GM23248 (cell line): ENCODE measurements at regions not wholly inside any gene's neighbourhood (a gene's known extent, or its start where the extent isn't known, plus 50 kb on each side); places are given as distances from the start of the nearest gene placed in this dataset.

Source experiments
- EZH2 ChIP-seq: fragments of 200-600 bp; sonication (generic); IDR thresholded peaks from 2 replicates; pipeline ENCODE4 v1.6.1; 2018; ENCODE audit warnings: antibody characterized with exemption, mild to moderate bottlenecking; ENCODE audit not compliant: insufficient read depth, poor library complexity, severe bottlenecking
- EZH2phosphoT487 ChIP-seq: fragments of 200-600 bp; sonication (generic); IDR thresholded peaks from 2 replicates; pipeline ENCODE4 v1.6.1; 2018; ENCODE audit warnings: antibody characterized with exemption, moderate library complexity, mild to moderate bottlenecking, low read depth; ENCODE audit not compliant: insufficient read depth

DNA sequence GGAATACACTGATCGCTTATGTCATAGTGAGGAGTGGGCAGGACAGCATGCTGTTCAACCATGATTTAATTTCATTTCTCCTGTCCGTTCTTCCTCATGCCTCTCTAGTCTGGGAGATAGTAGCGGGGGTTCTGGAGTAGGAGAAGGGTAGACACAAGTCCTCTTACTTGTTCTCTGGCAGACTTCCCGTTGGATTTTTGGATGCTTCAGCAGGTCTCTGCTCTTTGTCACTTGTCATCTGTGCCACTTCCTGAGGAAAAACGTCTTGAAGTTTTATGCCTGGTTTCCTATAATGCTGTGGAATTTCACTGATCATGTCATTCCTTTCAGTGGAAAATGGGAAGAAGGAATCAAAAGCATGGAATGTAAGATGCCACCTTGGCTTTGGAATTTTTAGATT lies 154.7 kb downstream of the GATB start:
- TF ChIP-seq EZH2: no peak
- no peak for TF ChIP-seq EZH2phosphoT487
